Peyer's patch (tissue), 4 donors: ENCODE measurements at regions not wholly inside any gene's neighbourhood (a gene's known extent, or its start where the extent isn't known, plus 50 kb on each side); places are given as distances from the start of the nearest gene placed in this dataset.

ENCODE experiments used
- CTCF ChIP-seq, 6 experiments: fragments of 450-650 bp in 4 of 6; fragments of 200-600 bp in 2 of 6; sonication (generic) in 1 of 6; IDR thresholded peaks; one replicate each; pipeline ENCODE4 v1.5.1; 2017 to 2019; ENCODE audit warnings: antibody characterized with exemption in 6 of 6, mild to moderate bottlenecking in 3 of 6, moderate library complexity in 1 of 6
- POLR2A ChIP-seq, 2 donors: fragments of 450-650 bp; IDR thresholded peaks; one replicate each; pipeline ENCODE4 v1.5.1; 2017; ENCODE audit warnings: antibody characterized with exemption in 2 of 2, mild to moderate bottlenecking in 2 of 2, moderate library complexity in 2 of 2

- TF ChIP-seq CTCF (IDR thresholded peaks at IDR 0.05) (no peak), POLR2A (IDR thresholded peaks at IDR 0.05) (no peak)
These were observed 275.7 kb downstream of the DAD1 start for GRCh38 chr14:22313172-22313801.
